NT2/D1 (cell line): ENCODE measurements at regions not wholly inside any gene's neighbourhood (a gene's known extent, or its start where the extent isn't known, plus 50 kb on each side); places are given as distances from the start of the nearest gene placed in this dataset.

Experiments
- DNase-seq: peaks from one replicate; pipeline ENCODE4 v3.0.0-alpha.2; 2011; ENCODE audit warnings: low read depth, low spot score
- H3K27me3 ChIP-seq: 2 replicates; pipeline ENCODE4 v1.6.0; 2011; ENCODE audit warnings: mild to moderate bottlenecking; ENCODE audit not compliant: insufficient read length, insufficient read depth
- H3K36me3 ChIP-seq: 2 replicates; pipeline ENCODE4 v1.6.1; 2011; ENCODE audit warnings: mild to moderate bottlenecking, low read length, mixed read lengths; ENCODE audit not compliant: insufficient read depth, insufficient read length
- H3K4me1 ChIP-seq: 2 replicates; pipeline ENCODE4 v1.5.1; 2011; ENCODE audit not compliant: insufficient read depth, insufficient read length
- H3K4me3 ChIP-seq: 2 replicates; pipeline ENCODE4 v1.5.1; 2011; ENCODE audit warnings: low read depth; ENCODE audit not compliant: insufficient read length
- H3K9ac ChIP-seq: 2 replicates; pipeline ENCODE4 v1.6.0; 2011; ENCODE audit warnings: low read depth; ENCODE audit not compliant: insufficient read length
- H3K9me3 ChIP-seq: 2 replicates; pipeline ENCODE4 v1.5.1; 2011; ENCODE audit warnings: mild to moderate bottlenecking, low read length; ENCODE audit not compliant: insufficient read depth
- SUZ12 ChIP-seq: IDR thresholded peaks from 2 replicates; pipeline ENCODE4 v1.6.1; 2011; ENCODE audit not compliant: insufficient read length, insufficient read depth; ENCODE audit errors: extremely low read depth
- YY1 ChIP-seq: IDR thresholded peaks from 2 replicates; pipeline ENCODE4 v1.6.1; 2011; ENCODE audit not compliant: insufficient read length, insufficient read depth
- ZNF274 ChIP-seq: IDR thresholded peaks from 2 replicates; pipeline ENCODE4 v1.6.1; 2011; ENCODE audit warnings: mild to moderate bottlenecking, low read depth, low read length

DNA sequence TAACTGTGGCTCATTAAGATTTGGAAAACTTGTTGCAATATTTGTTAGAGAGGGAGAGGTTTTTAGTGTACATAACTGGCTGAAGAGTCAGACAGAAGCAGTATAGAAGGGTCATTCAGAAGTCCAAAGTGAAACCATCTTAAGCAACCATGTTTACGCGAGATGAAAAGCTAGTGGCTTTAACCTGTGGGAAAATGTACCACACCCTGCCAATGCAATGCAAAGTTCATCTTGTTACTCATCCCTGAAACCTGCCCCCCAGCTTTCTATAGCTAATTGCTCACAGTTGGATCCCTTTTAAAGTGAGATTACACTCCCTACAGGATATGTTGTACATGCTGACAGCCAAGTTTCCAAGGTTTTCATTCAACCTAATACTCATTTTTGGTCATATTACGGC, 96.7 kb upstream of the RAPGEF2 start:
- H3K9me3 ChIP-seq: no peaks in the 10 kb centered on the region
- H3K4me1 ChIP-seq: no peaks in the 10 kb centered on the region
- H3K4me3 ChIP-seq: no peak overlapping the region
- peak; percentile 38 for DNase-seq
- no peaks in the 10 kb centered on the region for H3K36me3 ChIP-seq
- peaks cover 21% of the 10 kb centered on the region for H3K27me3 ChIP-seq
- H3K9ac ChIP-seq: no peak overlapping the region
- no peak for TF ChIP-seq SUZ12
- no peak for TF ChIP-seq YY1
- no peak for TF ChIP-seq ZNF274

DNA sequence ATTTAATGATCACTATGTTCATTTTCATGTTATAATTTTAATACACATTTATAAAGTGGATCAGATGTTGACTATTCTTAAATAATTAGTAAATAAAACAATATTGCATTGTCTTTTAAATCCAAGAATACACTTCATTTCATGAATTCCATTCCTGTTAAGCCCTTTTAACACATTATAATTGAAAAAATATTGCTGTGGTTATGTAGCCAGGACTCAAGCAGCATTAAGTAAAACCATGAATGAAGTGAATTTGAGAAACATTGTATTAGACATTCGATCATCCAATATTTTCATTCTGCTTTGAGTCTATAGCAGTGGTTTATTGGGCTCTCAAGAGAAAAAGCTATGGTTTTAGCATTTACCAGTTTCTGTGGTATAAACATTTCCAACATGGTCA, 94.2 kb upstream of the RAPGEF2 start:
- DNase-seq: no peak
- Histone ChIP-seq H3K36me3 (no peaks in the 10 kb centered on the region), H3K9ac (no peak overlapping the region), H3K4me3 (no peak overlapping the region), H3K27me3 (peaks cover 21% of the 10 kb centered on the region), H3K4me1 (no peaks in the 10 kb centered on the region), H3K9me3 (no peaks in the 10 kb centered on the region)
- TF ChIP-seq SUZ12 (no peak), ZNF274 (no peak), YY1 (no peak)

DNA sequence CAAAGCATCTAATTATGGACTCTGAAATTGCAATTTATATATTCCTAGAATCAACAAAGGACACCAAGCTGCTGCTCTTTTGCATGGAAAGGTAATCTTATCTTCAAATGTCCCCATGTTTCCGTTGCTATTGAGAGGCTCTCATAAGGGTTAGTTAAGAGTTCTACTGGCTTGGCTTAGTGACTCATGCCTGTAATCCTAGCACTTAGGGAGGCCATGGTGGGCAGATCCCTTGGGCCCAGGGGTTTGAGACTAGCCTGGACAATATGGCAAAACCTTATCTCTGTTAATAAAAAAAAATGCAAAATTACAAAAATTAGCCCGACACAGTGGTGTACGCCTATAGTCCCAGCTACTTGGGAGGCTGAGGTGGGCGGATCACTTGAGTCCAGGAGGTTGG, 93.4 kb upstream of the RAPGEF2 start:
- no peaks in the 10 kb centered on the region for H3K4me1 ChIP-seq
- DNase-seq: no peak
- no peak for TF ChIP-seq ZNF274
- no peak for TF ChIP-seq YY1
- no peak for TF ChIP-seq SUZ12
- H3K4me3 ChIP-seq: no peak overlapping the region
- no peaks in the 10 kb centered on the region for H3K9me3 ChIP-seq
- H3K36me3 ChIP-seq: no peaks in the 10 kb centered on the region
- H3K27me3 ChIP-seq: peaks cover 21% of the 10 kb centered on the region
- no peak overlapping the region for H3K9ac ChIP-seq

DNA sequence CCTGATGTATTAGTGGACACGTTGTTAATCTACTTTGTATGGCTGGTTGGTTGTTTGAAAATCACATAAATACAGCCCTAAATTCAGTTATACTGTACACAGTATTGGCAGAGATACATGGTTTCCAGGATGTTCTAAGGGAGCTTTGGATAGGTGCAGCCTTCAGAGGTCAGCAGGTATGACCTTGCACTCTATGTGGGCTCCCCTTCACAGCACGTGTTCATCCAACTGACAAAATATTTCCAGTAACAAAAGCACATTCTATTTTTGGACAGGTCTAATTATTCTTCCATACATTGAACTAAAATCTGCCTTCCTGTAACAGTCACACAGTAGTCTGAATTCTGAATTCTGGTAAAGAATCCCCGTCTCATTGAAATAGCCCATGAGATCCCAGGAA, 92.8 kb upstream of the RAPGEF2 start:
- no peak for DNase-seq
- TF ChIP-seq SUZ12: no peak
- no peak for TF ChIP-seq YY1
- no peak for TF ChIP-seq ZNF274
- Histone ChIP-seq H3K9me3 (no peaks in the 10 kb centered on the region), H3K4me3 (no peak overlapping the region), H3K36me3 (no peaks in the 10 kb centered on the region), H3K27me3 (peaks cover 21% of the 10 kb centered on the region), H3K9ac (no peak overlapping the region), H3K4me1 (no peaks in the 10 kb centered on the region)

DNA sequence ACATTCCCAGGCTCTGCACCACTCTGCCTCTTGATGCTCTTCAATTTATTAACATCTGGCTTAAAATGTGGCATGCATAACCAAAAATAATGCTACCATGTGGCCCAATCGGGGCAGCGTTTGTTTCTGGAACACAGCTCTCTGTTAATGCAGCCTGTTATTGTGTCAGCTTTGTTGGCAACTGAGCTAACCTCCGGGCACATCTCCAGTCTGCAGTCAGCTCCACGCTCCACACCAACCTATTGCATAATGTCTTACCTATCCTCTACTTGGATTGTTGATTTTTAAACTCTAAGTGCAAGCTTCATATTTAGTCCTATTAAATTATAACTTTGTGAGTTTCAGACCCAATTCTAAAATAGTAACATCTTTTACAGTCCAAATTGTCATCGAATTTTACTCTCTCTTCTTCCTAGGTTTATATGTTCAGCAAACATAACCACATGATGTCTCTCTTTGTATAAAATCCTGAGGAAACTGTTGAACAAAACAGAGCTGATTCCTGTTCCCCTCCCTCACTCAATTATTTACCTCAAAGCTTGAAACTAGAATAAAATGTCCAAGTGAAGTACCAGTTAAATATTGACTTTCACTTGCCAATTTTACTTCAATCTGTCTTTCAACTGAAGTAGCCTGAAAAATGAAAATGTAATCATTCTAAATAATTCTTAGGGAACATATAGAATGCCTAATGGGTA, 92.2 kb upstream of the RAPGEF2 start:
- Histone ChIP-seq H3K27me3 (peaks cover 20% of the 10 kb centered on the region), H3K36me3 (no peaks in the 10 kb centered on the region), H3K4me3 (no peak overlapping the region), H3K9ac (no peak overlapping the region), H3K4me1 (no peaks in the 10 kb centered on the region), H3K9me3 (no peaks in the 10 kb centered on the region)
- TF ChIP-seq SUZ12: no peak
- TF ChIP-seq ZNF274: no peak
- TF ChIP-seq YY1: no peak
- DNase-seq: no peak

DNA sequence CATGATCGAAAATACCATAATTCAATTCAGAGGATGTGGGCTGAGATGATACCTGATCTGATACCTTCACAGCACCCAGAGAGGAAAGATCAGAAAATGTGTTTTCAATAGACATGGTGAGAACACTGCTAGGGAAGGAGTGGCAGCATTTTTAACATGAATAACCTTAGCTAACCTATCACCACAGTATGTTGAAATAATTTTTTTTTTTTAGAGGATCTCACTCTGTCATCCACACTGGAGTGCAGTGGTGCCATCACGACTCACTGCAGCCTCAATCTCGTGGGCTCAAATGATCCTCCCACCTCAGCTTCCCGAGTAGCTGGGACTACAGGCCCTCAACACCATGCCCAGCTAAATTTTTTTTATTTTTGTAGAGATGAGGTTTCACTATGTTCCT, 90.5 kb upstream of the RAPGEF2 start:
- DNase-seq: no peak
- H3K4me1 ChIP-seq: no peaks in the 10 kb centered on the region
- H3K9me3 ChIP-seq: no peaks in the 10 kb centered on the region
- TF ChIP-seq ZNF274 (no peak), YY1 (no peak), SUZ12 (no peak)
- no peak overlapping the region for H3K9ac ChIP-seq
- H3K4me3 ChIP-seq: no peak overlapping the region
- no peaks in the 10 kb centered on the region for H3K36me3 ChIP-seq
- H3K27me3 ChIP-seq: peaks cover 5% of the 10 kb centered on the region

DNA sequence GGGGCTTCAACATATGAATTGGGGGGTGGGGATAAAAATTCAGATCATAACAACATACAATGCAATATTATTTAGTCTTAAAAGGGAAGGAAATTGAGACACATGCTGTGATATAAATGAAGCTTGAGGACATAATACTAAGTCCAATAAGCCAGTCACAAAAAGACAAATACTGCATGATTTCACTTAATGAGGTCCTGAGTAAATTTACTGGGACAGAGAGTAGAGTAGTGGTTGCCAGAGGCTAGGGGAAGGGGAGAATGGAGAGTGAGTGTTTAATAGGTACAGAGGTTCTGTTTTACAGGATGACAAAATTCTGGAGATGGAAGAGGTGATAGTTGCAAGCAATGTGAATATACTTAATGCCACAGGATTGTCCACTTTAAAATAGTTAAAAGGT, 89.2 kb upstream of the RAPGEF2 start:
- DNase-seq: no peak

DNA sequence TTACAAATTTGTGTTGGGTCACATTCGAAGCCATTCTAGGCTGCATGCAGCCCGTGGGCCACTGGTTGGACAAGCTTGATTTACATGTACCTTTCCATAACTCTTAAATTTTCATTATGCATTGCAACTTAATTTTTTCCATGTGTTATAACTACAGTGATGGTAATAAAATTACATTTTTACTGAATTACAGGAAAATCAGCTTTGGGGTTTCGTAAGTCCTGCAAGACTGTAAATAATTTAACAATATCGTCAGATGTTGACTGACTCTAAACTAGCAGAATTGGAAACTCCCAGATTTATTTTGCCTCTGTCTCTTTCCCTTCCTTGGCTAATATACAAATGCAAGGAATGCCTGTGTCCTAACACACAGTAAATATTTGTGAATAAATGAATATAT, 88.0 kb upstream of the RAPGEF2 start:
- H3K4me3 ChIP-seq: no peak overlapping the region
- TF ChIP-seq YY1: no peak
- no peak for TF ChIP-seq SUZ12
- TF ChIP-seq ZNF274: no peak
- no peaks in the 10 kb centered on the region for H3K9me3 ChIP-seq
- no peak for DNase-seq
- H3K36me3 ChIP-seq: no peaks in the 10 kb centered on the region
- H3K4me1 ChIP-seq: no peaks in the 10 kb centered on the region
- no peak overlapping the region for H3K9ac ChIP-seq
- no peaks in the 10 kb centered on the region for H3K27me3 ChIP-seq

More for the DNA sequence above, 89.2 kb upstream of the RAPGEF2 start:
- H3K9ac ChIP-seq: no peak overlapping the region
- H3K36me3 ChIP-seq: no peaks in the 10 kb centered on the region
- TF ChIP-seq ZNF274 (no peak), SUZ12 (no peak), YY1 (no peak)
- no peaks in the 10 kb centered on the region for H3K4me1 ChIP-seq
- H3K4me3 ChIP-seq: no peak overlapping the region
- H3K9me3 ChIP-seq: no peaks in the 10 kb centered on the region
- H3K27me3 ChIP-seq: no peaks in the 10 kb centered on the region
